ENCODE measurements at regions not wholly inside any gene's neighbourhood (a gene's known extent, or its start where the extent isn't known, plus 50 kb on each side); places are given as distances from the start of the nearest gene placed in this dataset.
"Not testable (repeated sequence)": the region's sequence is repeated elsewhere in the genome, so short reads cannot be mapped to it uniquely, and the experiment has no call there.

GRCh38 chr14:105587034-105587433, 60.7 kb downstream of the TMEM121 start:
- H3K27ac Mint-ChIP-seq; ATAC-seq; H3K36me3 Mint-ChIP-seq; H3K27me3 Mint-ChIP-seq (ENCODE audit: low read depth in 2 of 2); H3K27ac ChIP-seq (ENCODE audit: low read length); H3K9me3 Mint-ChIP-seq; H3K4me3 Mint-ChIP-seq; H3K27me3 ChIP-seq (ENCODE audit: control insufficient read depth, insufficient read depth, low read length); H3K9me3 ChIP-seq (ENCODE audit: control insufficient read depth, insufficient read depth, low read length); H3K4me3 ChIP-seq (ENCODE audit: low read length); H3K36me3 ChIP-seq (ENCODE audit: control insufficient read depth, insufficient read depth, low read length); DNase-seq; intact Hi-C loops (cut with micrococcal nuclease); H3K4me1 Mint-ChIP-seq: not testable (repeated sequence)
- 64% methylated on average over 8 of the region's 19 CpGs for WGBS (ENCODE audit: insufficient coverage)
- peaks cover 22% of the 10 kb centered on the region for H3K4me1 ChIP-seq (ENCODE audit: control insufficient read depth, insufficient read depth, low read length)

GRCh38 chr14:105587482-105588235, 61.3 kb downstream of the TMEM121 start:
- H3K27ac Mint-ChIP-seq; H3K4me3 Mint-ChIP-seq; H3K9me3 Mint-ChIP-seq; H3K9me3 ChIP-seq (ENCODE audit: control insufficient read depth, insufficient read depth, low read length); H3K36me3 ChIP-seq (ENCODE audit: control insufficient read depth, insufficient read depth, low read length); H3K27me3 Mint-ChIP-seq (ENCODE audit: low read depth in 2 of 2); intact Hi-C loops (cut with micrococcal nuclease); H3K36me3 Mint-ChIP-seq; H3K27me3 ChIP-seq (ENCODE audit: control insufficient read depth, insufficient read depth, low read length); H3K4me3 ChIP-seq (ENCODE audit: low read length); H3K4me1 Mint-ChIP-seq; H3K27ac ChIP-seq (ENCODE audit: low read length); DNase-seq; ATAC-seq: not testable (repeated sequence)
- 90% methylated on average over 33 of the region's 37 CpGs for WGBS (ENCODE audit: insufficient coverage)
- peaks cover 18% of the 10 kb centered on the region for H3K4me1 ChIP-seq (ENCODE audit: control insufficient read depth, insufficient read depth, low read length)

- WGBS (ENCODE audit: insufficient coverage): 90% methylated on average over 15 of the region's 15 CpGs
These were observed 62.0 kb downstream of the TMEM121 start for GRCh38 chr14:105588236-105588860.

DNA sequence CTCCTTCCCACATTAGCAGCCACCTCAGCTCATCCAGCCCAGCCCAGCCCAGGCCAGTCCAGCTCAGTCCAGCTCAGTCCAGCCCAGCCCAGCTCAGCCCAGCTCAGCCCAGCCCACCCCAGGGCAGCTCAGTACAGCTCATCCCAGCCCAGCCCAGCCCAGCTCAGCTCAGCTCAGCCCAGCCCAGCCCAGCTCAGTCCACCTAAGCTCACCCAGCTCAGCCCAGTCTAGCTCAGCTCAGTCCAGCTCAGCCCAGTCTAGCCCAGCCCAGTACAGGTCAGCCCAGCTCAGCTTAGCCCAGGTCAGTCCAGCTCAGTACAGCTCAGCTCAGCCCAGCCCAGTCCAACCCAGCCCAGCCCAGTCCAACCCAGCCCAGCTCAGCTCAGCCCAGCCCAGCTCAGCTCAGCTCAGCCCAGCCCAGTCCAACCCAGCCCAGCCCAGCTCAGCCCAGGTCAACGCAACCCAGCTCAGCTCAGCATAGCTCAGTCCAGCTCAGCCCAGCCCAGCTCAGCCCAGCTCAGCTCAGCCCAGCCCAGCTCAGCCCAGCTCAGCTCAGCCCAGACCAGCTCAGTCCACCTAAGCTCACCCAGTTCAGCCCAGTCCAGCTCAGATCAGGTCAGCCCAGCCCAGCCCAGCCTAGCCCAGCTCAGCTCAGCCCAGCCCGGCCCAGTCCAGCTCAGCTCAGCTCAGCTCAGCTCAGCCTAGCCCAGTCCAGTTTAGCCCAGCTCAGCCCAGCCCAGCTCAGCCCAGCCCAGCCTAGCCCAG, 63.0 kb downstream of the TMEM121 start:
- H3K4me1 ChIP-seq (ENCODE audit: control insufficient read depth, insufficient read depth, low read length): peaks cover 16% of the 10 kb centered on the region
- 89% methylated on average over 2 of the region's 2 CpGs for WGBS (ENCODE audit: insufficient coverage)
- intact Hi-C loops (cut with micrococcal nuclease): no loop called here
- Mint-ChIP-seq H3K4me1 (no peaks in the 10 kb centered on the region), H3K27me3 (ENCODE audit: low read depth in 2 of 2) (no peaks in the 10 kb centered on the region), H3K4me3 (no peak overlapping the region), H3K27ac (no peak overlapping the region), H3K36me3 (no peaks in the 10 kb centered on the region), H3K9me3 (no peaks in the 10 kb centered on the region)
- H3K36me3 ChIP-seq (ENCODE audit: control insufficient read depth, insufficient read depth, low read length): no peaks in the 10 kb centered on the region
- H3K27me3 ChIP-seq (ENCODE audit: control insufficient read depth, insufficient read depth, low read length): no peaks in the 10 kb centered on the region
- H3K4me3 ChIP-seq (ENCODE audit: low read length): no peak overlapping the region
- H3K9me3 ChIP-seq (ENCODE audit: control insufficient read depth, insufficient read depth, low read length): no peaks in the 10 kb centered on the region
- TF ChIP-seq, protein P1, sequence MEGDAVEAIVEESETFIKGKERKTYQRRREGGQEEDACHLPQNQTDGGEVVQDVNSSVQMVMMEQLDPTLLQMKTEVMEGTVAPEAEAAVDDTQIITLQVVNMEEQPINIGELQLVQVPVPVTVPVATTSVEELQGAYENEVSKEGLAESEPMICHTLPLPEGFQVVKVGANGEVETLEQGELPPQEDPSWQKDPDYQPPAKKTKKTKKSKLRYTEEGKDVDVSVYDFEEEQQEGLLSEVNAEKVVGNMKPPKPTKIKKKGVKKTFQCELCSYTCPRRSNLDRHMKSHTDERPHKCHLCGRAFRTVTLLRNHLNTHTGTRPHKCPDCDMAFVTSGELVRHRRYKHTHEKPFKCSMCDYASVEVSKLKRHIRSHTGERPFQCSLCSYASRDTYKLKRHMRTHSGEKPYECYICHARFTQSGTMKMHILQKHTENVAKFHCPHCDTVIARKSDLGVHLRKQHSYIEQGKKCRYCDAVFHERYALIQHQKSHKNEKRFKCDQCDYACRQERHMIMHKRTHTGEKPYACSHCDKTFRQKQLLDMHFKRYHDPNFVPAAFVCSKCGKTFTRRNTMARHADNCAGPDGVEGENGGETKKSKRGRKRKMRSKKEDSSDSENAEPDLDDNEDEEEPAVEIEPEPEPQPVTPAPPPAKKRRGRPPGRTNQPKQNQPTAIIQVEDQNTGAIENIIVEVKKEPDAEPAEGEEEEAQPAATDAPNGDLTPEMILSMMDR (IDR thresholded peaks at IDR 0.05): no peak
- DNase-seq: no peak
- no peak overlapping the region for H3K27ac ChIP-seq (ENCODE audit: low read length)
- peak in 1 of 3 donors; percentile 8 for ATAC-seq

More at GRCh38 chr14:105588236-105588860, 62.0 kb downstream of the TMEM121 start:
- H3K27me3 ChIP-seq (ENCODE audit: control insufficient read depth, insufficient read depth, low read length): no peaks in the 10 kb centered on the region
- no peaks in the 10 kb centered on the region for H3K36me3 ChIP-seq (ENCODE audit: control insufficient read depth, insufficient read depth, low read length)
- ATAC-seq (peak in 1 of 3 donors; percentile 21), DNase-seq (no peak)
- H3K4me1 ChIP-seq (ENCODE audit: control insufficient read depth, insufficient read depth, low read length): peaks cover 16% of the 10 kb centered on the region
- Mint-ChIP-seq H3K9me3 (no peaks in the 10 kb centered on the region), H3K4me3 (no peak overlapping the region), H3K36me3 (no peaks in the 10 kb centered on the region), H3K27me3 (ENCODE audit: low read depth in 2 of 2) (no peaks in the 10 kb centered on the region), H3K4me1 (no peaks in the 10 kb centered on the region), H3K27ac (no peak overlapping the region)
- H3K27ac ChIP-seq (ENCODE audit: low read length): no peak overlapping the region
- H3K4me3 ChIP-seq (ENCODE audit: low read length): no peak overlapping the region
- H3K9me3 ChIP-seq (ENCODE audit: control insufficient read depth, insufficient read depth, low read length): no peaks in the 10 kb centered on the region
- intact Hi-C loops (cut with micrococcal nuclease): no loop called here
- TF ChIP-seq, protein P1 (IDR thresholded peaks at IDR 0.05): no peak

- H3K27me3 Mint-ChIP-seq (ENCODE audit: low read depth in 2 of 2); H3K9me3 ChIP-seq (ENCODE audit: control insufficient read depth, insufficient read depth, low read length); H3K27me3 ChIP-seq (ENCODE audit: control insufficient read depth, insufficient read depth, low read length); H3K27ac Mint-ChIP-seq; H3K4me3 ChIP-seq (ENCODE audit: low read length); H3K27ac ChIP-seq (ENCODE audit: low read length); H3K4me3 Mint-ChIP-seq; H3K36me3 ChIP-seq (ENCODE audit: control insufficient read depth, insufficient read depth, low read length); intact Hi-C loops (cut with micrococcal nuclease); H3K4me1 Mint-ChIP-seq; H3K36me3 Mint-ChIP-seq; DNase-seq; ATAC-seq; H3K9me3 Mint-ChIP-seq: not testable (repeated sequence)
- H3K4me1 ChIP-seq (ENCODE audit: control insufficient read depth, insufficient read depth, low read length): peaks cover 16% of the 10 kb centered on the region
- WGBS (ENCODE audit: insufficient coverage): 88% methylated on average over 4 of the region's 4 CpGs
These were observed 63.5 kb downstream of the TMEM121 start for GRCh38 chr14:105589926-105590185.

All from natural killer cell (primary cell).